ENCODE measurements at regions not wholly inside any gene's neighbourhood (a gene's known extent, or its start where the extent isn't known, plus 50 kb on each side); places are given as distances from the start of the nearest gene placed in this dataset.

GRCh38 chr18:55853268-55853667 lies 265.3 kb upstream of the TCF4 start:
- no peak for TF ChIP-seq CTCF (IDR thresholded peaks at IDR 0.05; ENCODE audit: low read depth, low read length, poor library complexity, severe bottlenecking)
- TF ChIP-seq EZH2phosphoT487 (IDR thresholded peaks at IDR 0.05; ENCODE audit: borderline replicate concordance, low read length), result no peak
